Brain microvascular endothelial cell (primary cell): ENCODE measurements at regions not wholly inside any gene's neighbourhood (a gene's known extent, or its start where the extent isn't known, plus 50 kb on each side); places are given as distances from the start of the nearest gene placed in this dataset.

Experiments used
- DNase-seq: peaks from one replicate; pipeline ENCODE4 v3.0.0-alpha.2; 2020
- H3K27ac ChIP-seq: fragments of 250-450 bp; sonication (Bioruptor Pico); 2 replicates; pipeline ENCODE4 v1.5.1; 2020; ENCODE audit warnings: mild to moderate bottlenecking, moderate library complexity
- H3K27me3 ChIP-seq: fragments of 250-450 bp; sonication (Bioruptor Pico); replicated peaks from 2 replicates; pipeline ENCODE4 v1.5.1; 2020; ENCODE audit warnings: mild to moderate bottlenecking
- H3K36me3 ChIP-seq: fragments of 250-450 bp; sonication (Bioruptor Pico); replicated peaks from 2 replicates; pipeline ENCODE4 v1.5.1; 2020; ENCODE audit warnings: mild to moderate bottlenecking
- H3K4me3 ChIP-seq: 2 replicates; pipeline ENCODE4 v1.5.1; 2011; ENCODE audit warnings: low read depth, mild to moderate bottlenecking, control low read depth, low read length, moderate library complexity
- CTCF ChIP-seq: IDR thresholded peaks from 2 replicates; pipeline ENCODE4 v1.5.1; 2011; ENCODE audit warnings: low read depth, mild to moderate bottlenecking, moderate library complexity, low read length, control low read depth, inconsistent platforms; ENCODE audit errors: missing control alignments
- in situ Hi-C: cut with HindIII; loops from 2 replicates; pipeline ENCODE4 v1.10.0; 2017; ENCODE audit warnings: low sequenced_read_pairs, low pct_ligation_motif_present

DNA sequence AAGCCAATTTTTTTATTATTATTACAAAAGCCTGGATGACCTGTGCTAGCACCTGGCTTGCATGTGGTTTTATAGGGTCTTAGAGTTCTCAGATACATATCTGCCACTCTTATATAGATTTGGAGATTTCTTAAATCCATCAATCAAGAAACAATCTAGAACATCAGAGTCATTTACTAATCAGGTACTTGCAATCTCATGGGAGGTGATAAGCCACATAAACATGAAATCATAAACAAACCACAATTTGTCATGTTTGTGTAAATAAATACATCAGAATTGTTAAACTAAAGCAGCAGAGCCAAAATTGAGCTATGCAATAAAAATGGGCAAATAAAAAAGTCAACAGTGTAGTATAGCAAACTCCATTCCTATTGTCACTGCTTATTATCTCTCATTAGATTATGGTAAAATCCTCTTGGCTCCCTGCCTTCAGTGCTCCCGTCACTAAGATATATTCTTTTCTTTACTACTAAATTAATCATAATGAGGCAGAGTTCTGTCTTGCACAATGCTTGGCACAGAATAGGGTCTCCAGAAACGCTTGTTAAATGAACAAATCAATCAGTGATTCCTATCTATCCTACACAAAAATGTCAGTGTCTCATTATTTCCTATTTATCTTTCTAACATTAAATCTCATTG, 108.7 kb upstream of the TTC29 start:
- H3K36me3 ChIP-seq, result no peaks in the 10 kb centered on the region
- no peak for TF ChIP-seq CTCF
- H3K27me3 ChIP-seq, result no peaks in the 10 kb centered on the region
- no peak for DNase-seq
- no peak overlapping the region for H3K4me3 ChIP-seq
- in situ Hi-C loops, result no loop called here
- no peak overlapping the region for H3K27ac ChIP-seq

DNA sequence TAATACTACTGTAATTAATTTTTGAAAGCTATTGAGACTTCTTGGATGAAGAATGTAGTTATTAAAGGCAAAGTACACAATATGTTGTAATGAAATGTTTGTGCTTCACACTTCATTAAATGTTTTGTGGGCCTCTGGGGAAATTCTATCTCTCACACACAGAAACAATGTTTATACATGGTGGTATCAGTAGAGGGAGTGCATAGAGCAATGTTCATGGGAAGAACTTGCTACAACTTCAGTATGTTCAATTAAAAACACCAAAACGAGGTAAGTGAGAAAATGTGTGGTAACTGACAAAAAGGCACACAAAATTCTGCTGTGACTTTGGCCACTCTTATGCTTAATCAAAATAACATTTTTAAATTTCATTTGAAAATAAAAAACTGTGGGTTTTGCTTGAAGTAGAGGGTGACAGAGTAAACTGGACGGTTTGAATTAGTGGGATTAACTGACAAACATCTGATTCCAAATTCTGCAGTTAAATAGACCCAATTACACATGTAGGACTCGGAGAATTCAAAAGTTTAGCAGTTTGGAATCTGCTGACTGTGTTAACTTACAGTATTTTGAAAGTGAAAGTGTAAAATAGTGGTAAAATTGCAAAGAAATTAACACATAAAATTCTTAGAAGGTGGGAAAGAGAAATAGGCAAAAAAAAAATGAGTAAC, 111.4 kb upstream of the TTC29 start:
- in situ Hi-C loops, result no loop called here
- Histone ChIP-seq H3K36me3 (no peaks in the 10 kb centered on the region), H3K27me3 (no peaks in the 10 kb centered on the region), H3K4me3 (peak overlapping the region; percentile 37), H3K27ac (peak overlapping the region; percentile 72)
- peak; percentile 3 for TF ChIP-seq CTCF
- no peak for DNase-seq

GRCh38 chr4:147057611-147058190, 112.0 kb upstream of the TTC29 start:
- in situ Hi-C loops, result no loop called here
- peak overlapping the region; percentile 37 for H3K4me3 ChIP-seq
- peak overlapping the region; percentile 72 for H3K27ac ChIP-seq
- no peaks in the 10 kb centered on the region for H3K27me3 ChIP-seq
- H3K36me3 ChIP-seq, result no peaks in the 10 kb centered on the region
- no peak for DNase-seq
- no peak for TF ChIP-seq CTCF

DNA sequence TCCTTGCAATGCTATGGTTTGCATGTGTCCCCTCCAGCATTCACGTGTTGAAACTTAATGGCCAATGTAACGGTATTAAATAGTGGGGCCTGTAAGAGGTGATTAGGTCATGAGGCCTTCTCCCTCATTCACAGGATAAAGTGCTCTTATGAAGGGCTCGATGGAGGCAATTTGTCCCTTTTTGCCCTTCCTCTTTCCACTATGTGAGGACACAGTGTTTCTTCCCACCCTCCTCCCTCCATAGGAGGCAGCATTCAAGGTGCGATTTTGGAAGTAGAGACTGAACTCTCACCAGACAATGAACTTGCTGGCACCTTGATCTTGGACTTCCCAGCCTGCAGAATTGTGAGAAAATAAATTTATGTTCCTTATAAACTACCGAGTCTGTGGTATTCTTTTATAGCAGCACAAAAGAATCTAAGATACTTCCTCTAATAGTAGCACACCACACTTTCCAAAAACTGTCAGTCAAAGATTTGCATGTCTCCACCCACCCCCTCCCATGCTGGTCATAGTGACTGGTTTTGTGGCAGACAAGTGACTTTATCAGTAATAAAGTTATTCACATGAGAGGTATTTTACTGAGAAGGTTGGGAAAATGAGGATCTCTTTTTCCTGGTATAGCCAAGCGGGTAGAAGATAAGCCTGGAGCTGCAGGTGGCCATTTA, 113.5 kb upstream of the TTC29 start:
- no peak overlapping the region for H3K27ac ChIP-seq
- no peaks in the 10 kb centered on the region for H3K36me3 ChIP-seq
- in situ Hi-C loops, result no loop called here
- no peak for TF ChIP-seq CTCF
- no peak for DNase-seq
- no peak overlapping the region for H3K4me3 ChIP-seq
- no peaks in the 10 kb centered on the region for H3K27me3 ChIP-seq

GRCh38 chr4:147060151-147060931, 114.7 kb upstream of the TTC29 start:
- H3K4me3 ChIP-seq, result no peak overlapping the region
- H3K36me3 ChIP-seq, result no peaks in the 10 kb centered on the region
- no peaks in the 10 kb centered on the region for H3K27me3 ChIP-seq
- peak overlapping the region; percentile 64 for H3K27ac ChIP-seq
- DNase-seq, result peak; percentile 74
- in situ Hi-C loops, result no loop called here
- no peak for TF ChIP-seq CTCF
